Spleen (tissue), 11 donors: ENCODE measurements at regions not wholly inside any gene's neighbourhood (a gene's known extent, or its start where the extent isn't known, plus 50 kb on each side); places are given as distances from the start of the nearest gene placed in this dataset.
"Not testable (repeated sequence)": the region's sequence is repeated elsewhere in the genome, so short reads cannot be mapped to it uniquely, and the experiment has no call there.

Experiments used
- DNase-seq: peaks from one replicate; pipeline ENCODE4 v3.0.0-alpha.2; 2020
- H3K27ac ChIP-seq, 8 donors: fragments of 200-600 bp; sonication (generic) in 7 of 8; 1 replicate in 4 of 8; 2 replicates in 4 of 8; pipeline versions ENCODE4 v1.5.0 to v1.8.0; 2016 to 2021; ENCODE audit warnings: inconsistent platforms in 4 of 8, mild to moderate bottlenecking in 4 of 8, moderate library complexity in 1 of 8
- H3K27me3 ChIP-seq, 7 donors: fragments of 200-600 bp; sonication (generic) in 6 of 7; replicated peaks in 1 of 7; 1 replicate in 4 of 7; 2 replicates in 3 of 7; pipeline versions ENCODE4 v1.5.0 to v1.8.0; 2016 to 2021; ENCODE audit warnings: inconsistent platforms in 3 of 7, mild to moderate bottlenecking in 1 of 7
- H3K36me3 ChIP-seq, 6 donors: fragments of 200-600 bp; sonication (generic) in 5 of 6; 1 replicate in 4 of 6; 2 replicates in 2 of 6; pipeline versions ENCODE4 v1.5.0 to v1.8.0; 2016 to 2021; ENCODE audit warnings: inconsistent platforms in 2 of 6
- H3K4me1 ChIP-seq, 6 donors: fragments of 200-600 bp; sonication (generic) in 5 of 6; 1 replicate in 3 of 6; 2 replicates in 3 of 6; pipeline versions ENCODE4 v1.5.0 to v1.8.0; 2016 to 2021; ENCODE audit warnings: inconsistent platforms in 3 of 6
- H3K4me3 ChIP-seq, 8 donors: fragments of 200-600 bp; sonication (generic) in 7 of 8; 1 replicate in 4 of 8; 2 replicates in 4 of 8; pipeline versions ENCODE4 v1.5.0 to v1.8.0; 2016 to 2021; ENCODE audit warnings: inconsistent platforms in 4 of 8, mild to moderate bottlenecking in 4 of 8, moderate library complexity in 2 of 8
- H3K9me3 ChIP-seq, 8 donors: fragments of 200-600 bp; sonication (generic) in 7 of 8; 1 replicate in 4 of 8; 2 replicates in 4 of 8; pipeline versions ENCODE4 v1.5.0 to v1.8.0; 2016 to 2021; ENCODE audit warnings: inconsistent platforms in 4 of 8
- WGBS, 5 donors: extraction: QIAGEN DNeasy Blood & Tissue Kit in 3 of 5; methylation state at CpG; one replicate each; pipeline versions ENCODE4 v1.1.5 to v1.1.7; 2013 to 2018; 5-methylcytosine and 5-hydroxymethylcytosine counted together
- intact Hi-C: fragments of 100-400 bp; cut with DNase I; formaldehyde crosslinking; loops from one replicate; pipeline ENCODE4 v1.15.0; 2023; ENCODE audit warnings: low total_unique reads
- donor health status: healthy with polysubstance abuse.
- donor health status: DM: no; HTN: no; CAD: no; lungs with moderate emphysema.
- donor health status: DM: no; HTN: no; CAD: no.
- donor health status: Bipolar disorder and iron deficiency.
- donor health status: healthy.
- donor health status: DM: no; HTN: no; CAD: no.
- donor health status: DM: yes; HTN: yes; CAD: no.

DNA sequence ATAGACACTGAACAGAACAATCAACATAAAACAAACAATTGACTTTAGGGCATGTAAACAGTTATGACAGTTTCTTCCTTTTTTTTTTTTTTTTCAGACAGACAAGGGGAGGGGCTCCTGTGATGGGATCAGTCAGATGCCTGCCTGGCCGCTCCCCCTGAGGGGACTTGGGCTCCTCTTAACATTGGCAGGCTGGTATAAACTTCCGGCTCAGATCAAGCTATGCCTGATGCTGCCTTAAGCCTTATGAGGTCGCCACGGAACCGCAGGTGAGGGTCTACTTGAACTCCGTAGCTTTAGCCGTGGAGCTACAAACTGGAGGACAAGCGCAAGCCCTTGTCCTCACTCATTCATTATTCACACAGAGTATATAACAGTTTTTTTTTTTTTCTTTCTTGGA lies 115.8 kb downstream of the UNC93B1 start:
- H3K27ac ChIP-seq, H3K9me3 ChIP-seq, H3K4me3 ChIP-seq, intact Hi-C loops, H3K4me1 ChIP-seq, H3K36me3 ChIP-seq, H3K27me3 ChIP-seq, DNase-seq: not testable (repeated sequence)
- 73 to 91% (median 80%) methylated on average over 8 of the region's 8 CpGs for WGBS, 5 donors

DNA sequence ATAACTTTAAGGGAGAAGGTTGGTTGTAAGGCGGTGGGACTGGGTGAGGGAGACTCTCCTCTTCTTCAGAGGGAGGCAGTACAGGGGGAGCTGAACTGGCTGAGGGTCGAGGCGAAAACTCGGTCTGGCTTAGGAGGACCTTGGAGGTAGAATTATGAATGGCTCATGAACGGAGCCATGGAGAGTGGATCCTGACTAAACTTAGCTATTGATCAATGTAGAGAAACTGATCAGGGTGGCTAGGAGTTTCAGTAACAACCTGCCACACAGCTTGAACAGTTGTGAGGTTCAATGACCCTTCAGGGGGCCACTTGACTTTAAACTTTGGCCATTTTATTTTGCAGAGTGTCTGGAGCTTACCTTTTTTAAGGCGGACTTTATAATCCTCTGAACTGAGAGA lies 117.2 kb downstream of the UNC93B1 start:
- H3K36me3 ChIP-seq, H3K9me3 ChIP-seq, DNase-seq, H3K27me3 ChIP-seq, H3K4me3 ChIP-seq, intact Hi-C loops, H3K4me1 ChIP-seq: not testable (repeated sequence)
- WGBS, 5 donors = 72 to 91% (median 87%) methylated on average over 6 of the region's 6 CpGs
- H3K27ac ChIP-seq = peak overlapping the region in 1 of 8 donors; percentile 59

- H3K4me3 ChIP-seq, intact Hi-C loops, H3K9me3 ChIP-seq, DNase-seq, H3K4me1 ChIP-seq, H3K27me3 ChIP-seq, H3K36me3 ChIP-seq: not testable (repeated sequence)
- 61 to 84% (median 72%) methylated on average over 7 of the region's 7 CpGs for whole genome bisulfite sequencing, 5 donors
- H3K27ac ChIP-seq = peak overlapping the region in 3 of 8 donors; percentile 23 to 59 (median 39)
Measured at GRCh38 chr11:67886207-67886606, 117.7 kb downstream of the UNC93B1 start.

GRCh38 chr11:67885574-67885973 lies 118.3 kb downstream of the UNC93B1 start:
- intact Hi-C loops, H3K9me3 ChIP-seq, H3K27me3 ChIP-seq, H3K4me1 ChIP-seq, H3K36me3 ChIP-seq, DNase-seq: not testable (repeated sequence)
- Histone ChIP-seq H3K4me3 (peak overlapping the region in 1 of 8 donors; percentile 48), H3K27ac (peak overlapping the region in 6 of 8 donors; percentile 9 to 59 (median 31))
- 54 to 90% (median 65%) methylated on average over 2 to 3 of the region's 3 CpGs for WGBS, 5 donors

GRCh38 chr11:67884761-67885558 lies 118.9 kb downstream of the UNC93B1 start:
- WGBS, 5 donors = 43 to 55% (median 48%) methylated on average over 18 of the region's 18 CpGs
- DNase-seq, H3K4me1 ChIP-seq, H3K36me3 ChIP-seq, H3K27me3 ChIP-seq, H3K9me3 ChIP-seq, intact Hi-C loops: not testable (repeated sequence)
- Histone ChIP-seq H3K4me3 (peak overlapping the region in 1 of 8 donors; percentile 48), H3K27ac (peak overlapping the region in 4 of 8 donors; percentile 39 to 59 (median 51))

DNA sequence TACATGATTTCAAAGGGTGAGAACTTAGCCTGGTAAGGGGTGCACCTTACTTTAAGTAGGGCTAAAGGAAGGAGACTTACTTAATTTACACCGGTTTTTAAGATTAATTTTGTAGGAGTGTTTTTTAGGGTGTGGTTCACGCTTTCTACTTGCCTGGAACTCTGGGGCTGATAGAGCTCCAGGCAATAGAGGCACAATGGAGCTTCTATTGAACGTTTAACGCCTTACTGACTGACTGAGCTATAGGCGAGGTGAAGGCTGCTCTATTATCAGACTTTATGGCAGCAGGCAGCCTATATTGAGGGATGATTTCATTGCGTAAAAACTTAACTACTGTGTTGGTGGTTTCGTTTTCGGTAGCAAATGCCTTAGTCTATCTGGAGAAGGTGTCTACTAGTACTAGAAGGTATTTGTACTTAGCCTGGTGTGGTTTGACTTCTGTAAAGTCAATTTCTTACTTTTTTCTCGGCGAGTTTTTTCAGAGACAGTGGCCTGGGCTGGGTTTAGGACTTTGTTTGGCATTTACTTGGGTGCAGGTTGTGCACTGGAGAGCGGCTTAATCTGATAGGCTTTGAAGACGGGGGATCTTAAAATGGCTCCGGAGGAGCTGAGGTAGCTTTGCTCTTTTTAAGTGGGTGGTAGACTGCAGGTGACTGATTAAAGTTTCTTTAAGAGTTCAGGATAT lies 119.7 kb downstream of the UNC93B1 start:
- Histone ChIP-seq H3K27ac (peak overlapping the region in 4 of 8 donors; percentile 39 to 59 (median 51)), H3K4me3 (peak overlapping the region in 1 of 8 donors; percentile 48)
- DNase-seq, H3K4me1 ChIP-seq, H3K27me3 ChIP-seq, H3K9me3 ChIP-seq, intact Hi-C loops, H3K36me3 ChIP-seq: not testable (repeated sequence)
- WGBS, 5 donors = 65 to 78% (median 73%) methylated on average over 12 to 13 of the region's 13 CpGs

DNA sequence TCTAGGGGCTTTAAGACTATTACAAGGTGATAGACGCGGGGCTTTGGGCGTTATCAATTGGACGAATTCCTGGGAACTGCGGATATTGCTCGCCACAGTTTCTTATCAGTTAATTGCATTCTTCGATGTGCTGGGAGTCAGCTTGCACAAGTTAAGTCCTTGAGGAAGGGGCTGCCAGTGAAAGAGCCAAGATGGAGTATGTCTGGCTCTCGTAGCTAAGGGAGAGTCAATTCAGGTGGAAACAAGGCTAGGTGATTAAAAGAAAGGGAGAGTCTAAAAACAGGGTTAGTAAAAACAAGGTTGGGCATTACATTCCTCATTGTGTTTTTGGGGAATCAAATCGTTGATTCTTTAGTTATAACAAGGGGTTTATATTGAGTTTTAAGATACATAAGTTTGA lies 121.6 kb downstream of the UNC93B1 start:
- not testable (repeated sequence) for DNase-seq
- WGBS, 5 donors = 68 to 84% (median 76%) methylated on average over 9 of the region's 9 CpGs

DNA sequence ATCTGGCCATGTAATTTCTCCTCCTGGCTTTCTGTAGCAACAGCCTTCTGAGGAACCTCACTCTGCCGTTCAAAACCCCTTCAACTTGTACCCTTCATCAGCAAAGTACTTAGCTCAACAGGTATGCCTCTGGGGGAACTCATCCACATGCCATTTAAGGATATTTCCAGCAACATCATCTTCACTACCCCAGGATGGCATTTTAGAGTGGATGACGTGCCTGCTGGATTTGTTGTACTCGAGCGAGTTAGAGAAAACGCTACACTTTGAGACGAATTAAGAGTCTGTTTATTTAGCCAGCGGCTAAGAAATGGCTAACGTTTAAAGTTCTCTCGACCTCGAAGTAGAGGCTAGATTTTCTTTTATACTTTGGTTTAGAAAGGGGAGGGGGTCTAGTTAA lies 122.1 kb downstream of the UNC93B1 start:
- H3K4me3 ChIP-seq, H3K4me1 ChIP-seq, H3K27me3 ChIP-seq, intact Hi-C loops, H3K36me3 ChIP-seq, DNase-seq, H3K9me3 ChIP-seq, H3K27ac ChIP-seq: not testable (repeated sequence)
- WGBS, 5 donors = 65 to 84% (median 74%) methylated on average over 10 of the region's 10 CpGs

More for the DNA sequence above, 121.6 kb downstream of the UNC93B1 start:
- H3K27me3 ChIP-seq, H3K4me3 ChIP-seq, intact Hi-C loops, H3K36me3 ChIP-seq, H3K4me1 ChIP-seq, H3K27ac ChIP-seq, H3K9me3 ChIP-seq: not testable (repeated sequence)

DNA sequence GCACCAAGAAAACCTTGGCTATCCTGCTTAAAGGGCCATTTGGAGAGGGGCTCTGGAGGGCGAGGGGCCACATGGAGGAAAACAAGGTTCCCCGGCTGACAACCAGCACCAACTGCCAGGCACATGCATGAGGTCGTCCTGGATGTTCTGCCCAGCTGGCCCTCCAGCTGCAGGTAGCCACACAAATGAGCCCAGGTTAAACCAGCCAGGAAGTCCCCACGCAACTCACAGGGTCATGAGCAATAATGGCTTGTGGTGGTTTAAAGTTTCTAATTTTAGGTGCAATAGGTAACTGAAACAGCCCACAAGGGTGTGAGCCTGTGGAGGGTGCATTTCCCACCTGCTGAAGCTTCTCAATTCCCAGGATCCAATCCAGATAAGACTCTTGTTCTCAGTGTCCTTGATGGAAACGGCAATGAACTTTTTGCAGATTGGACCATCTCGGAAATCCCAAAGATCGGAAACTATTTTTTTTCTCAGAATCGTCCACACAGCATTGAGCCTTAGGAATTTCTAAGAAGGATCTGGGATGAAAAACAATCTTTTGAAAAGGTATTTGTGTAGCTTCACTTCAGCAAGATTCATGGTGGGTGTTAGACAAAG lies 123.2 kb downstream of the UNC93B1 start:
- H3K4me1 ChIP-seq, intact Hi-C loops, H3K36me3 ChIP-seq, H3K27me3 ChIP-seq, DNase-seq, H3K27ac ChIP-seq, H3K4me3 ChIP-seq, H3K9me3 ChIP-seq: not testable (repeated sequence)
- 81 to 87% (median 86%) methylated on average over 7 to 8 of the region's 8 CpGs for WGBS, 5 donors

DNA sequence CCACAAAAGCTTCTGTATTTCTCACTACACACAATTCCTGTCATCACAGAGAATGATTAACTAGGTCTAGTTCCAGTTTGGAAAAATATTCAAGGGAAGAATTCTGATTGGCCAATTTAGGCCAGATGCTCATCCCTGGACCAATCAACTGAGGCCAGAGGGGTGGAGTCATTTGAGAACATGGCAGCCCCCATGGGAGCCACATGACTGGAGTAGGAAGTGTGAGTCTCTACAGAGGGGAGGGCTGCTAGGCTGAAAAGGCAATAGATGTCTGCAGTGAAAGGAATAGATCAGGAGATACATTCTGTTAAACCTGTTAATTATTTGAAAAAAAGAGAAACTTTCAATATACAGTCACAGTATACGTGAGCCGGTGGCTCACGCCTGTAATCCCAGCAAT lies 125.2 kb downstream of the UNC93B1 start:
- H3K27me3 ChIP-seq, H3K36me3 ChIP-seq, H3K9me3 ChIP-seq, H3K4me3 ChIP-seq, intact Hi-C loops, H3K4me1 ChIP-seq, H3K27ac ChIP-seq, DNase-seq: not testable (repeated sequence)
- WGBS, 5 donors = 89 to 99% (median 94%) methylated on average over 3 of the region's 3 CpGs

DNA sequence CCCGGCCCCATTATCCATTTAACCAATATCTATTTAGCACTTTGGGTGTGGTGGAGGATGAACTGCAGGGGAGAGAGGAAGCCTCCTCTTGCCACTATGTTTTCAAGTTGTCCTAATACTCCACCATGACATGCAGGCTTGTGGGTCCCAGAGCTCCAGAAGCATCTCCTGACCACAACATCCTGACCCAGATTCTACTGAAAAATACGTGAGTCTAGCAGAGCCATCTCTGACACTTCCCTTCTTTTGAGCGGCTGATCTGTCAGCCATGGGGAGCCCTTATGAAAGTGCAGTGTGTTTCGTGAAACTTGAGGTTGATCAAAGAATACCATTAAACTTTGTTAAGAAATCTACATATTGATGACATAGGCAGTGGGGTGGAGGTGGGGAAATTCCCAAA lies 126.6 kb downstream of the UNC93B1 start:
- H3K9me3 ChIP-seq, intact Hi-C loops, H3K36me3 ChIP-seq, DNase-seq, H3K4me1 ChIP-seq, H3K4me3 ChIP-seq, H3K27ac ChIP-seq: not testable (repeated sequence)
- peaks cover 0 to 16% (median 0%) of the 10 kb centered on the region in 7 donors for H3K27me3 ChIP-seq
- 53 to 57% (median 55%) methylated on average over 3 of the region's 4 CpGs for WGBS, 5 donors
